GM10266 (cell line): ENCODE measurements at regions not wholly inside any gene's neighbourhood (a gene's known extent, or its start where the extent isn't known, plus 50 kb on each side); places are given as distances from the start of the nearest gene placed in this dataset.
"Not testable (repeated sequence)": the region's sequence is repeated elsewhere in the genome, so short reads cannot be mapped to it uniquely, and the experiment has no call there.

Experiments
- DNase-seq: peaks from one replicate; pipeline ENCODE4 v3.0.0; 2012; ENCODE audit errors: extremely low spot score
- TF ChIP-seq, protein P1 (sequence below): IDR thresholded peaks from 2 replicates; pipeline ENCODE4 v1.5.1; 2012; ENCODE audit warnings: mild to moderate bottlenecking, low read depth; ENCODE audit not compliant: control insufficient read depth, insufficient read depth; ENCODE audit errors: missing control alignments

DNA sequence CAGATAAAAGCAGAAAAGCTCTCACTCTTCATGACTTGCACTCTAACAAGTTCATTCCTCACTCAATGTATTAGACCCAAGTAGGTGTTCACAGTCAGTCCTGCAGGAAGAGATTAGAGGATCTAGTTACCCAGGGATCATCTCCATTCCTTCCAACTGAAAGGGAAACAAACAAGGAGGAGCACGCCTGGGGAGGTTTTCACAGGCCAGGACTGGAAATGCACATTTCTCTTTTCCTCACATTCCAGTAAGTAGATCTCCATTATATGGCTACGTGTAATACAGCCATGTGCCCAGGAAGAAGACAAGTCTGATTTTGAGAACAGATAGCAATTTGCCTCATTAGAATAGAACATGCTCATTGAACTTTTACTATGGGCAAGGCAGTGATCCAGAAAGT lies 1132.2 kb upstream of the FAM98A start:
- TF ChIP-seq, protein P1, sequence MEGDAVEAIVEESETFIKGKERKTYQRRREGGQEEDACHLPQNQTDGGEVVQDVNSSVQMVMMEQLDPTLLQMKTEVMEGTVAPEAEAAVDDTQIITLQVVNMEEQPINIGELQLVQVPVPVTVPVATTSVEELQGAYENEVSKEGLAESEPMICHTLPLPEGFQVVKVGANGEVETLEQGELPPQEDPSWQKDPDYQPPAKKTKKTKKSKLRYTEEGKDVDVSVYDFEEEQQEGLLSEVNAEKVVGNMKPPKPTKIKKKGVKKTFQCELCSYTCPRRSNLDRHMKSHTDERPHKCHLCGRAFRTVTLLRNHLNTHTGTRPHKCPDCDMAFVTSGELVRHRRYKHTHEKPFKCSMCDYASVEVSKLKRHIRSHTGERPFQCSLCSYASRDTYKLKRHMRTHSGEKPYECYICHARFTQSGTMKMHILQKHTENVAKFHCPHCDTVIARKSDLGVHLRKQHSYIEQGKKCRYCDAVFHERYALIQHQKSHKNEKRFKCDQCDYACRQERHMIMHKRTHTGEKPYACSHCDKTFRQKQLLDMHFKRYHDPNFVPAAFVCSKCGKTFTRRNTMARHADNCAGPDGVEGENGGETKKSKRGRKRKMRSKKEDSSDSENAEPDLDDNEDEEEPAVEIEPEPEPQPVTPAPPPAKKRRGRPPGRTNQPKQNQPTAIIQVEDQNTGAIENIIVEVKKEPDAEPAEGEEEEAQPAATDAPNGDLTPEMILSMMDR = no peak
- no peak for DNase-seq

DNA sequence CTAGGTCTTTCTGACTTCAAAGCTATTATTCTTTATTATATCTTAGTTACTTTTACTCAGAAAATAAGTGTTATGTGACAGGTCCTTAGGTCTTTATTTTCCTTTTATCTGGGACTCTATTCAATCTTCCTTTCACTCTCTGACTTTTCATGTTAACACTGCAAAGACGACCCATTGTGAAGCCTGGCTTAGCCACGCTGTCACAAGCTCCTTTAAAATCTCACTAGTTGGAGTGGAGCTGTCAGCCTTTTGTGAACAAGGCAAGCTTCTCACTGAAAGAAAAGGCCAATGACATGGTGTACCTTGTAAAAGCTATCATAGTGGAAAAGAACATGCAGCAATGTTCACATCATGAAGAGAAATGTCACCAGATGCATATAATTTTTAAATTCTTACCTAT lies 1130.7 kb upstream of the FAM98A start:
- TF ChIP-seq, protein P1 = no peak
- DNase-seq = no peak

DNA sequence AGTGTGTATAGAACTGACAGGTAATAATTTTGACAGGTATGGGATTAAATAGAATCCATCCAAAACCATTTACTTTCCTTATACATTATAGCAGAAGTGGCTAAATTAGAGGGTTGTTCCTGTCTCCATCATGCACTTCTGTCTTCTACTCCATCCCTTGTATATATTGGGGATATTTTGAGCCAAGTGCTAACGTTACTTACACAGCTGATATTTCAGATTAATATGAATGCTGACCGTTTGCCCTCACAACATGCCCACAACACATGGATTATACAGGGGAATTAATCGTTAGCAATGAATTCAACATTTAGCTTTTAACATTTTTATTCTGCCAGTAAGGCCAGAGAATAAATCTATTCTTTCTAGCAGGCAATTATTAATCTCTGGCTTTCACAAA lies 1125.0 kb upstream of the FAM98A start:
- no peak for DNase-seq
- TF ChIP-seq, protein P1 = no peak

- TF ChIP-seq, protein P1 = no peak
Measured at GRCh38 chr2:34723683-34724082, 1124.6 kb upstream of the FAM98A start.

DNA sequence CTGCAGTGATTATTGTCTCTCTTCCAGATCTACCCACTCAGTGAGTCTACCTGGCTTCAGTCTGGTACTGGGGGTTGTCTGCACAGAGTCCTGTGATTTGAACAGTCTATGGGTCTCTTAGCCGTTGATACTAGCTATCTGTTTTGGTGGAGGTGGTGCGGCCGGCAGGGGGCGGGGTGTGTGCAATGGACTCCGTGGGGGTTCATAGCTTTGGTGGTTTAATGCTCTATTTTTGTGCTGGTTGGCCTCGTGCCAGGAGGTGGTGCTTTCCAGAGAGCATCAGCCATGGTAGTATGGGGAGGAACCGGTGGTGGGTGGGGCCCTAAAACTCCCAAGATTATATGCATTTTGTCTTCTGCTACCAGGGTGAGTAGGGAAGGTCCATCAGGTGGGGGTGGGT lies 1120.1 kb upstream of the FAM98A start:
- no peak for DNase-seq
- TF ChIP-seq, protein P1 = no peak

More at GRCh38 chr2:34723683-34724082, 1124.6 kb upstream of the FAM98A start:
- no peak for DNase-seq

- TF ChIP-seq, protein P1 = no peak
- DNase-seq = no peak
Measured at GRCh38 chr2:34705551-34706247, 1106.6 kb upstream of the FAM98A start.

DNA sequence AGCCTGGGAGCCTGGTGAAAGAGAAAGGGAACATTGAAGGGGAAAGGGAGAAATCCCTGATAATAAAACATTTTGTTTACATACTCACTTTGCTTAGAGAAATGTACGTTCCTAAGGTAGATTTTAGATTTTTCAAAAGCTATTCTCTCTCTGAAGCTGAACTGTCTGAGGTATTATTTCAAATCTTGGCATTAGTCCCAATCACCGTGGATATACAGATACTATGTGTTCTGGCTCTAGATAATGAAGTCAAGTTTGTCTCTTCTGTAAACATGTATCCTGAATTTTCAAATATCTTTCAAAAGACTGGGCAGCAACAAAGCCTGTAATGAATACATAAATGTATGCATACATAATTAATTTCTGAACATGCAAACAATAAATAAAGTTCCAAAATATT lies 1104.2 kb upstream of the FAM98A start:
- no peak for DNase-seq
- TF ChIP-seq, protein P1 = no peak

GRCh38 chr2:34702391-34702790 lies 1103.3 kb upstream of the FAM98A start:
- not testable (repeated sequence) for DNase-seq

DNA sequence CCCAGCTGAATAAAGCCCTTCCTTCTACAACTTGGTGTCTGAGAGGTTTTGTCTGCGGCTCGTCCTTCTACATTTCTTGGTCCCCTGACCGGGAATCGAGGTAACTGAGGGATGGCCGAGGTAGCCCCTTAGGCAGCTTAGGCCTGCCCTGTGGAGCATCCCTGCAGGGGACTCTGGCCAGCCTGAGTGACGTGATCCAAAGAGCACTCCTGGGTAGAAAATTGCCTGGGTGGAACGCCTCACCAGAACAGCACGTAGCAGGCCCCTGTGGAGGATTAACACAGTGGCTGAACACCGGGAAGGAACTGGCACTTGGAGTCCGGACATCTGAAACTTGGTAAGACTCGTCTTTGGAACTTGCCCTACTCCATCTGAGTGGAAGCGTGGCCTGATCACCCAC lies 1078.5 kb upstream of the FAM98A start:
- DNase-seq = not testable (repeated sequence)

DNA sequence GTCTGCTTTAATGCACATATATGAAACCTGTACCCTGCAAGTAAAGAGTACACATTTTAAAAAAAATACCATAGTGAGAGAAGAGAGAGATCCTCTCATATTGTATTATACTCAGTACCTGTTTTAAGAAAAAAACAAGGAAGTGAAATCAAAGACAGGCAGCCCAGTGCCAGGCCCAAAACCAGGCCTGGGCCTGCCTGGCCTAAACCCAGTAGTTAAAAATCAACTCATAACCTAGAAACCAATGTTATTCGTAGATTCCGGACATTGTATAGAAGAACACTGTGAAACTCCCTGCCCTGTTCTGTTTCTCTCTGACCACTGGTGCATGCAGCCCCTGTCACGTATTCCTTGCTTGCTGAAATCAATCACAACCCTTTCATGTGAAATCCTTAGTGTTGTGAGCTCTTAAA lies 1078.0 kb upstream of the FAM98A start:
- not testable (repeated sequence) for DNase-seq
